ENCODE measurements at regions not wholly inside any gene's neighbourhood (a gene's known extent, or its start where the extent isn't known, plus 50 kb on each side); places are given as distances from the start of the nearest gene placed in this dataset.

GRCh38 chr11:87401653-87402052 is 363.9 kb downstream of the TMEM135 start:
- no peak for TF ChIP-seq CTCF (IDR thresholded peaks at IDR 0.05; ENCODE audit: low read depth, low read length)
- H3K4me3 ChIP-seq (ENCODE audit: low read depth, low read length): no peak overlapping the region

GRCh38 chr11:87399341-87399740 is 361.6 kb downstream of the TMEM135 start:
- no peak for TF ChIP-seq CTCF (IDR thresholded peaks at IDR 0.05; ENCODE audit: low read depth, low read length)
- H3K4me3 ChIP-seq (ENCODE audit: low read depth, low read length): no peak overlapping the region

GRCh38 chr11:87398931-87399330 is 361.2 kb downstream of the TMEM135 start:
- no peak overlapping the region for H3K4me3 ChIP-seq (ENCODE audit: low read depth, low read length)
- no peak for TF ChIP-seq CTCF (IDR thresholded peaks at IDR 0.05; ENCODE audit: low read depth, low read length)

- no peak for TF ChIP-seq CTCF (IDR thresholded peaks at IDR 0.05; ENCODE audit: low read depth, low read length)
- H3K4me3 ChIP-seq (ENCODE audit: low read depth, low read length): no peak overlapping the region
Observed at GRCh38 chr11:87397011-87397865, 359.5 kb downstream of the TMEM135 start.

GRCh38 chr11:87394924-87395323 is 357.2 kb downstream of the TMEM135 start:
- H3K4me3 ChIP-seq (ENCODE audit: low read depth, low read length): no peak overlapping the region
- no peak for TF ChIP-seq CTCF (IDR thresholded peaks at IDR 0.05; ENCODE audit: low read depth, low read length)

- no peak for TF ChIP-seq CTCF (IDR thresholded peaks at IDR 0.05; ENCODE audit: low read depth, low read length)
- no peak overlapping the region for H3K4me3 ChIP-seq (ENCODE audit: low read depth, low read length)
Observed at GRCh38 chr11:87392665-87393064, 354.9 kb downstream of the TMEM135 start.

GRCh38 chr11:87391496-87391895 is 353.8 kb downstream of the TMEM135 start:
- TF ChIP-seq CTCF (IDR thresholded peaks at IDR 0.05; ENCODE audit: low read depth, low read length): no peak
- H3K4me3 ChIP-seq (ENCODE audit: low read depth, low read length): no peak overlapping the region
